Fibroblast of skin of back (primary cell): ENCODE measurements at regions not wholly inside any gene's neighbourhood (a gene's known extent, or its start where the extent isn't known, plus 50 kb on each side); places are given as distances from the start of the nearest gene placed in this dataset.
"Not testable (repeated sequence)": the region's sequence is repeated elsewhere in the genome, so short reads cannot be mapped to it uniquely, and the experiment has no call there.

Source experiments
- DNase-seq: peaks from one replicate; pipeline ENCODE4 v3.0.0-alpha.2; 2013

DNA sequence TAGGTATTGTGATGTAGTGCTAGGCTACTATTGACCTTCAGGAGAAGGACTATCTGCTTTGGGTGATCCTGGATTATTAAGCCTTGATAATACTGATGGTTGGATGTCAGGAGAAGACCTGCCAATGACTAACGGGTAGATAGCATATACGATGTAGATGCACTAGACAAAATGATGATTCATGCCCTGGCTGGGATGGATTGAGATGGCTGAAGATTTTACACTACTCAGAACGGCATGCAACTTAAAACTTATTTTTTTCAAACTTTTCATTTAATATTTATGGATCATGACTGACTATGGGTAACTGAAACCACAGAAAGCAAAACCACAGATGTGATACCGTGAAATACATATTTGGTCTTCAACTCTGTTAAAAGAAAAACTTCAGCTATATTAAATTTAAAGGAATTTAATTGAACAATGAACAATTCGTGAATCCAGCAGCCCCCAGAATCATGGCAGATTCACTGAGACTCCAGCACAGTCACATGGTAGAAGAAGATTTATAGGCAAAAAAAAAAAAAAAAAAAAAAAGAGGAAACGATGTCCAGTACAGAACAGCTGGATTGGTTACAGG, 124.6 kb upstream of the CDK13 start:
- peak; percentile 49 for DNase-seq

DNA sequence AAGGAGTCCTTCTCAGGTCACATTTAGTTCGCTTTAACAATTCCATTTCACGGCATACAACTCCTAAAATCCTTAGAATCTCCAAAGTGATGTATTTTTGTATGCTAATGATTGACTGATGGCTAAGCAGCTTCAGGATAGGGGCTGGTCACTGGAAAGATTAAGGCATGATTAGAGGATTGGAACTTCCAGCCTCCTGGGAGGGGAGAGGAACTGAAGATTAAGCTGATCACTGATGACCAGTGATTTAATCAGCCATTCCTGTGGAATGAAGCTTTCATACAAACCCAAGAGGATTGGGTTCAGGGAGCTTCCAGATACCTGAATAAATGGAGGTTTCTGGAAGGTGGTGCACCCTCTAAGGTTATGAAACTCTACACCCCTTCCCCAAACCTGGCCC, 123.9 kb upstream of the CDK13 start:
- DNase-seq, result no peak

DNA sequence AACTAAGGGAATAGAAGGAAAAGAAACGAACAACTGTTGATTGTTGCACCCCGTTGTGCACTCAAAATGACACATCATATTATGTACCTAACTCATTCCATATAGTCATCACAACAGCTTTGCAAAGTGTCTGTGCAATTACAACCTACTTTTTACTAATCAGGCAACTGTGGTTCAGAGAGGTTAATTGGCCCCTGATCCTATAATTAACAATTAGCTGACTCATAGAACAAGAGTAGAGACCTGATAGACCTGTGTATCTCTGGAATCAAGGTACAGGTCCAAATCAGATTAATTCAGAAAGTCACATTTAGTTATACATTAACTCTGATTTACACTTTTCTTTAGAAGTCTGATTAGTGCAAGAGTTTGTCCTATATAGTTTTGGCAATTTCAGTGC, 122.5 kb upstream of the CDK13 start:
- no peak for DNase-seq

DNA sequence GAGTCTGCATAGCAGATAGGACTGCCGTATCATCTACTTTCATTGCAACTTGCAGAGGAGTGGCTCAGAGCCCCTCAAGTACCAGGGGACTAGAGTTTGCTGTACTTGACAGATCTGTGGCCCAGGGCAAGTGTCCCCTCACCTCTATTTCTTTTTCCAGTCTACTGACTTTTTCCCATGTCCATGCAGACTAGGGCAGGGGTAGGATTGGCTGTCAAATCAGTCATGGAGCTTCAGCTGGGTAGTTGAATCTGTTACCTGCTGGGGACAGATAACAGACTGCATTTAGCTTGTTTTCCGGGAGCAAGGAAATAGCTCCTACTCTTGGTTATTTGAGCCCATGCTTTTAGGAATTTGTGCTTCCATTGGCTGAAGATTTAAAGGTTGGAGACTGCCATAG, 121.0 kb upstream of the CDK13 start:
- no peak for DNase-seq

DNA sequence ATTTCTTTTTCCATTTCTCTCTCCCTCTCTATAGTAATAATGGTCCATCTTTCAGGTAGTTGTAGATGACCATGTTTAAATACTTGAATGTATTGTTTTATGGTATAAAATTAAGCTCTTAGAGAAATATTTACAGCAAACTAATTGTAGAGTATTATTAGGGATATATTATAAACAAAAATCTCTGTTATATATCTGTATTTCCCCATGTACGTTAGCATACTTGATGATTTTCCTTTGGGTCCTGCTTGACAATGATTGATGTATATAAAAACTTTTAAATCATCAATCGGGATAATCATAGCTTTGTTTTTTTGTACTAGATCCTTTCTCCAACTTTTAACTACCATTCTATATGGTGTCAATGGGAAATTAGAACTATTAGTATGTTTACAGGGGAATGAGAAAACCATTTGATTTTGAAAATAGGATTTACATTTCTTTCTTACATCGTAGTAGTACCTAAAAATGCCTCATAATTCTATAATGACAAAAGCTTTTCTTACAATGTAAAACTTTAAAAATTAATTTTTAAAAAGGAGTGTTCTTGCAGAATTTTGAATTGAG, 117.5 kb upstream of the CDK13 start:
- no peak for DNase-seq

DNA sequence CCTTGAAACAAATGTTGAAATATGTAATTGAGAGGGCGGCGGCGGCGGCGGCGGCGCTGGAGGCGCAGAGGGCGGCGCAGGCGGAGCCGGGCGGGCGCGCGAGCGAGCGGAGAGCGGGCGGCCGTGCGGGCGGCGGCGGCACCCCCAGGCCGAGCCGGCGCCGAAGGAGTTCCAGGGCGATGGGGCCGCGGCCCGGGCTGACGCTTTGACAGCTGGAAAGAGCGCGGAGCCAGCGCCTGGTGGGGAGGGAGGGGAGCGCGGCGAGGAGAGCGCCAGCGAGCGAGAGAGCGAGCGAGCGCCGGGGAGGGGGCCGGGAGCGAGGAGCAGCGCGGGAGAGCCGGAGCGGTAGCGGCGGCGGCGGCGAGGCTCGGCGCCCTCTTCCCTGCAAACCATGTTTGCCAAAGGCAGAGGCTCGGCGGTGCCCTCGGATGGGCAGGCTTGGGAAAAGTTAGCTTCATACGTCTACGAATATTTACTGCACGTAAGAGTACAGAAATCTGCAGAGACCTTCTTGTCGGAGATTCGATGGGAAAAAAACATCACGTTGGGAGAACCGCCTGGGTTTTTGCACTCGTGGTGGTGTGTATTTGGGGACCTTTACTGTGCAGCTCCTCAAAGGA, 116.8 kb upstream of the CDK13 start:
- peak; percentile 60 for DNase-seq

DNA sequence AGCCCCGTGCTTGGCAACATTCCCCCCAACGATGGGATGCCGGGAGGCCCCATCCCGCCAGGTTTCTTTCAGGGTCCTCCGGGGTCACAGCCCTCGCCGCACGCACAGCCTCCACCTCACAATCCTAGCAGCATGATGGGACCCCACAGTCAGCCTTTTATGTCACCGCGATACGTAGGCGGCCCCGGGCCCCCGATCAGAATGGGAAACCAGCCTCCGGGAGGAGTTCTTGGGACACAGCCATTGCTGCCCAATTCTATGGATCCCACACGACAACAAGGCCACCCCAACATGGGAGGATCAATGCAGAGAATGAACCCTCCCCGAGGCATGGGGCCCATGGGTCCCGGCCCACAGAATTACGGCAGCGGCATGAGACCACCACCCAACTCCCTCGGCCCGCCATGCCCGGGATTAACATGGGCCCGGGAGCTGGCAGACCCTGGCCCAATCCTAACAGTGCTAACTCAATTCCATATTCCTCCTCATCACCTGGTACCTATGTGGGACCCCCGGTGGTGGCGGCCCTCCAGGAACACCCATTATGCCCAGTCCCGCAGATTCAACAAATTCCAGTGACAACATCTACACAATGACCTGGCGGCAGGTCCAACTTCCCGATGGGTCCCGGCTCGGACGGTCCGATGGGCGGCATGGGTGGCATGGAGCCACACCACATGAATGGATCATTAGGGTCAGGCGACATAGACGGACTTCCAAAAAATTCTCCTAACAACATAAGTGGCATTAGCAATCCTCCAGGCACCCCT, 116.0 kb upstream of the CDK13 start:
- not testable (repeated sequence) for DNase-seq

DNA sequence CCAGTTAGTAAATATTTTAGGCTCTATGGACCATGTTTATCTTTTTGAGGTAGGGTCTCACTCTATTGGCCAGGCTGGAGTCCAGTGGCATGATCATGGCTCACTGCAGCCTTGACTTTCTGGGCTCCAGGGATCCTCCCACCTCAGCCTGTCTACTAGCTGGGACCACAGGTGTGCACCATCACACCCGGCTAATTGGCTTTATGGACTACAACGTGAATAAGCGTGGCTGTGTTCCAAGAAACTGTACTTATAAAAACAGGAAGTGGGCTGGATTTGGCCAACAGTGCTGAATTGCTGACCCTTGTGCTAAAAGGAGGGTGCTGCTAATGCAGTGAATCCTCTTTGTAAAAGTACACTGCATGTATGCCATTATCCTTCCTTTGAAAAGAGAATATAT, 111.7 kb upstream of the CDK13 start:
- DNase-seq, result peak; percentile 16

DNA sequence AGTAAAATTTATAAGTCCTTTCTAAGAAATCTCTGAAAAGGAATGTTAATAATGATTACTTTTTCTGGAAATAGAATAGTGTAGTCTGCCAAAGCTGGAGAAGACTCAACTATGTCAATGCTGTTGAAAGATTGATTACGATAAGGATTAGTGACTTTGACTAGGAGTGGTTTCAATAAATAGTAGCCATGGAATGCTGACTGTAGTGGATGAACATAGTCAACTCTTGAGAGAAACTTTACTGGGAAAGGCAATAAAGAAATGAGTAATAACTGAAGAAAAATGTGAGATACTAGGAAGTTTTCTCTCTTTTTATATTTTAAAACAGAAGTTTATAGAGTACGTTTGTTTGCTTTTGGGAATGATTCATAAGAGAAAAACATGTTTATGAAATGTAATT, 105.0 kb upstream of the CDK13 start:
- no peak for DNase-seq

DNA sequence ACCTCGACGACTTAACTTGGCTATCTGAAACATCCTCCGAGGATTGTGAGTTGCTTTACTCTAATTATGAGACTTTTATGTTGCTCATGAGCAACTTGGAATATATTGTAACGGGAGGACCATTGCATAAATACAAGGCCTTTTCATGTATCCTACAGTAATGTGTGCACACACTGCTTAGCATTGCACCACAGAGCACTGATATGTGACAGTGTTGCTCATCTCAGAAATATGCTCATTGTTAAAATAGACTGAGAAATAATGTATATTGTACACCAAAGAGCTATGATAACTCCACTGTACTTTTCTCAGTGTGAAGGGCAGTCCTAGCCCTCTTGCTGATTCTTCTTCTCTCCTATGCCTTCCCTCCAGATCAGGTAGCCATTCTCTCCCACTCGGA, 102.8 kb upstream of the CDK13 start:
- DNase-seq, result peak; percentile 9

DNA sequence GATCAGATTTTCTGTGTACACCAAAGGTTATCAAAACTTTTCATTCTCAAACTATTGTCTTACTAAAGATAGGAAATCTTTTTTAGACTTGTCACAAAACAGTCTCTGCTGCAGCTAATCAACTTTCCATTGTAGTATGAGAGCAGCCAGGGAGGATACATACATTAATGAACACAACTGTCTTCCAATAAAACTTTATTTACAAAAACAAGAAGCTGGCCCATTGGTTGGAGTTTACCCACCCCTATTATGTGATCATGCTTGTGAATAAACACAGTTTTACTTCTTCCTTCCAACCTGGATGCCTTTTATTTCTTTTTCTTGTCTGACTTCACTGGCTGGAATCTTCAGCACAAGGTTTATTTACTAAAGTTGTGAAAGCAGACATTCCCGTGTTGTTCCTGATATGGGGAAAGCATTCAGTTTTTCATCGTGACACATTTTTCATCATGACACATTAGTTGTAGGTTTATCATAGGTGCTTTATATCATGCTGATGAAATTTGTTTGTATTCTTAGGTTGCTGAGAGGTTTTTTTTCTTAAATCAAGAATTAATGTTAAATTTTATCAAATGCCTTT, 98.5 kb upstream of the CDK13 start:
- no peak for DNase-seq

DNA sequence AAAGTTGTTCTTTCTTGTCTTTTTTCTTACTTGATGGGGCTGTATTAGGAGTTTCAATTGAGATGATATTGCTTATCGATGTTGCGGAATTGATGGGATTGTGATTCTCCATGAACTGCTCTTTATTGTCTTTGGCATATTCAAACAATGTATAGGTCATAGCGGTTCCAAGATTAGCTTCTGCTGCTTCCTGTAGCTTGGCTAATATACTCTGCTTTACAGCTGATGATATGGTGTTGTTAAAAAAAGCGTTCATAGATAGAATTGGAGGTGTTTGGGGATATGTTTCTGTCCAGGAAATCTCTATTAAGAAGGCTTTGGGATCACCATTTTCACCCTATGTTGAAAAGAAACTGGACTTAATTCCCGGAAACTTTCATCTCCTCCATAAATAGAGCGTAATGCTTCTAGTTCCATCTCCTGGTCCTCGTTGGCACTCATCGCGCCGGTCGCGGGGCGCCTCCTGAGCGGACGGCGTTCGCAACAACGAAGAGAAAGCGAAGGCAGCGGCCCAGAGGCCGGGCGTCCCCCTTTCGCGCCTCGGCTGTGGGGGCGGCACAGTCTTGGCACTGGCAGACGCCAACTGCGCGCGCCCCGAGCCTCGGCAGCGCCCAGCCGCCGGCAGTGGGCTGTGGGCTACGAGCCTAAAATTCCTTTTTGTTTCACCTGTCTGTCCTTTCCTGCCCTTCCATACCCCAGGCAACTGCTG, 95.3 kb upstream of the CDK13 start:
- not testable (repeated sequence) for DNase-seq

DNA sequence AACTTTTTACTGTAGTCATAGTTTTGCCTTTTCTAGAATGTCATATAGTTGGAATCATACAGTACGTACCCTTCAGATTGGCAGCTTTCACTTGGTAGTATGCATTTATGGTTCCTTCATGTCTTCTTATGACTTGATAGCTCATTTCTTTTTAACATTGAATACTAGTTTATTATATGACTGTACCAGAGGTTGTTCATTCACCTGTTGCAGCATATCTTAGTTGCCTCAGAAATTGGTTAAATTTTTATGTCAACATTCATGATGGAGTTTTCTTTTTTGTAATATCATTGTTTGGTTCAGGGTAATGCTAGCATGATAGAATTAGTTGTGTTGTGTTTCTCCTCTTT, 94.8 kb upstream of the CDK13 start:
- no peak for DNase-seq

DNA sequence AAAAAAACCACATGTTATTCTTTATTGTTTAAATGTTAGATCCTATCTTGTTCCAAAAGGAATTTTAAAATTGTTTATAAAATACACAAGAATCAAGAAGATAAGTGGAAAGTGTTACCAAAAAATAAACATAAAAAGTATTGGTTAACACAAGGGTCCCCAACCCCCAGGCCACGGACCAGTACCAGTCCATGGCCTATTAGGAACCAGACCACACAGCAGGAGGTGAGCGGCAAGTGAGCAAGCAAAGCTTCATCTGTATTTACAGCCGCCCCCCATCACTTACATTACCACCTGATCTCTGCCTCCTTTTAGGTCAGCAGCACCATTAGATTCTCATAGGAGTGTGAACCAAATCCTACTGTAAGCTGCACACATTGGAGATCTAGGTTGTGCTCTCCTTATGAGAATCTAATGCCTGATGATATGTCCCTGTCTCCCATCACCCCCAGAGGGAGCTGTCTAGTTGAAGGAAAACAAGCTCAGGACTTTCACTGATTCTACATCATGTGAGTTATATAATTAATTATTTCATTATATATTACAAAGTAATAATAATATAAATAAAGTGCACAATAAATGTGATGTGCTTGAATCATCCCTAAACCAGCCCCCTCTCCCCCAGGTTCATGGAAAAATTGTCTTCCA, 86.3 kb upstream of the CDK13 start:
- peak; percentile 5 for DNase-seq

DNA sequence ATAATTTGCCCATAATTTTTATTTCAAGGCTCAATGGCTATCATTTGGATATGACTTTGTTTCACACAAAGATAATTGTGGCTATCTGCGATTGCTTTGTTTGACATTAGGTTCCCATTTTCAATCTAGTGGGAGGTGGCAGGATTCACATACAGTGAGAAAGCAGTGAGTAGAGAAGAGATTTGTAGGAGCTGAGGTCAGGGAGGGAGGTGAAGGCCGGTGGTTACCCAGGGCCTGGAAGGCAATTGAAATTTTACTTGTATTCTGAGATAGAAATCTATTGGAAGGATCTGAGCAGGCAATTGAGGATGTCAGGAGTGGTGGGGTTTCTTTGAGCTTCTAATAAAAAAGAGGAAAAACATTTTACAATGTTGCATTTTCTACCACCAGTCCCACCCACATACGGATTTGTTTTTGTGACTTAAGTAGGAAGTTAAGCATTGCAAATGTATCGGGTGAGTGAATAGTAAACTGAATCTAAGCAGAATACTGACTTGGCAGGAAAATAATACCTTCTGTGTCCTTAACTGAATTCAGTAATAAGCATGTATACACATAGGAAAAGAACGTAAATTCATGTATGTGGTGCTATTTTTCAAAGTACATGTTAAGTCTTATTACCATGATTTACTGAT, 80.1 kb upstream of the CDK13 start:
- not testable (repeated sequence) for DNase-seq

DNA sequence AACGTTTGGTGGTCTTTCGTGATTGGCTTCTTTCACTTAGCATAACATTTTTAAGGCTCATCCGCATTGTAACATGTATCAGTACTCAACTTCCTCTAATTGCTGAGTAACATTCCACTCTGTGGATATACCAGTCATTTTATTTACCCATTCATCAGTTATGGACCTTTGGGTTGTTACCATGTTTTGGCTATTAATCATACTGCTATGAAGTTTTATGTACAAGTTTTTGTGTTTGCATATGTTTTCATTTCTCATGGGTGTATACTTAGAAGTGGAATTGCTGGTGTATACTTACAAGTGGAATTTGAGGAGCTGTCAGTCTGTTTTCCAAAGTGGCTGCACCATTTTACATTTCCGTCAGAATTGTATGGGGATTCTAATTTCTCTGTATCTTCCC, 78.4 kb upstream of the CDK13 start:
- not testable (repeated sequence) for DNase-seq

DNA sequence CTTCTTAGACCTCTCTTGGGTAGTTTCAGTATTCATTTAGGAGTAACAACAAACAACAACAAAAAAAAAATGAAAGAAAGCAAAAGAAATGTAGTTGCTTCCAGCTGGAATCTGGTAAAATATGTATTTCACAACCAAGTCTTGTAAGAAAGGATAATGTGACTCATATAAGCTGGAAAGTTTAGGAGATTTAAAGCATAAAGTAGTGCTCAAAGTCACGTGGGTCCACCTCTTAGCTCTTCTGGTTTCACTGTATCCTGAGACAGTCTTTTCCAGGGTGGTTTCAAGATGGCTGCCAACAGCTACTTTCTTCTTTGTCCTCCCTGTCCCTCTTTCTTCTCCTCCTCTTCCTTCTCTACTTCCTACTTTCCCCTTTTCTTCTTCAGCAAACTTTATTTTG, 69.5 kb upstream of the CDK13 start:
- no peak for DNase-seq

DNA sequence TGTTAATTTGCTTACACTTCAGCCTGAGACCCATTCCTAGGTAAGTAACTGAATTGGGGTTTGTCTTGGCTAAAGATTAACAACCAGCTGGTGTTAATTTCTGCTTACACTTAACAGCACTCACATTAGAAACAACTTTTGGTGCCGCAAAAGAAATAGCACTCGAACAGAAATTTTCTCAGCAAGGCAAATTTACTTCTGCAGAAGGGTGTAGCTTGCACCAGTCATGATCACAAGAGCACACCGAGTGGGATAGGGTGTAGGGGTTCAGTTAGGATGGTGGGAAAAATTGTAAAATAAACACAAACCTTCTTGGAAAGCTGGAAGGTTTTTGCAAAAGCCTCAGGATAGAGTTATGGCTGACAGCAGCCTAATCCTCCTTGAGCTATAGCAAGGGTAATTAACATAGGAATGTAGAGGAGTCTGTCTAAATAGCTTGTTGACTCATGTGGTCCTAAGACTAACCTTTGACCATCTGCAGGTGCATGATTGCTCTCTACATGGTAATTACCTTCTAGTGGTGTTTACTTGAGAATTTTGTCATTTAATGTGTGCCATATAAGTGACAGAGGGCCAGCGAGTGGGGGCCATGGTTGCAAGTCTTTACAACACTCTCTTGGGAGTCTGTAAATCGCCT, 67.8 kb upstream of the CDK13 start:
- DNase-seq, result no peak

DNA sequence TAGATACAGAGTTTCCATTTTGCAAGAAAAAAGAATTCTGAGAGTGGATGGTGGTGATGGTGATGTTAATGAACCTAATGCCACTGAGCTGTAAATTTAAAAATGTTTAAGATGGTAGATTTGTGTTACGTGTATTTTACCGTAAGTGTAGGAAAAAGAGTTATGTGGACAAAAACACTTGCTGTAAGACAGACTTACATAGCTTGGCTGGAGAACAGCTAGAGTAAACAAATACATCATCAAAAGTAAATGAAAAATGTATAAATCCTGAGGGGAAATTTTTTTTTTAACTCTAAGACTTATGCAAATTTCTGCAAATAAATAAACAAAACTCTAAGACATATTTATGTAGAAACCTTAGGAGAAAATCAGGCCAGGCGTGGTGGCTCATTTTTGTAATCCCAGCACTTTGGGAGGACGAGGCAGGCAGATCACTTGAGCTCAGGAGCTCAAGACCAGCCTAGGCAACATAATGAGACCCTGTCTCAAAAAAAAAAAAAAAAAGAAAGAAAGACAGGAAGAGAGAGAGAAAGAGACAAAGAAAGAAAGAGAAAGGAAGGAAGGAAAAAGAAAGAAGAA, 66.2 kb upstream of the CDK13 start:
- no peak for DNase-seq

DNA sequence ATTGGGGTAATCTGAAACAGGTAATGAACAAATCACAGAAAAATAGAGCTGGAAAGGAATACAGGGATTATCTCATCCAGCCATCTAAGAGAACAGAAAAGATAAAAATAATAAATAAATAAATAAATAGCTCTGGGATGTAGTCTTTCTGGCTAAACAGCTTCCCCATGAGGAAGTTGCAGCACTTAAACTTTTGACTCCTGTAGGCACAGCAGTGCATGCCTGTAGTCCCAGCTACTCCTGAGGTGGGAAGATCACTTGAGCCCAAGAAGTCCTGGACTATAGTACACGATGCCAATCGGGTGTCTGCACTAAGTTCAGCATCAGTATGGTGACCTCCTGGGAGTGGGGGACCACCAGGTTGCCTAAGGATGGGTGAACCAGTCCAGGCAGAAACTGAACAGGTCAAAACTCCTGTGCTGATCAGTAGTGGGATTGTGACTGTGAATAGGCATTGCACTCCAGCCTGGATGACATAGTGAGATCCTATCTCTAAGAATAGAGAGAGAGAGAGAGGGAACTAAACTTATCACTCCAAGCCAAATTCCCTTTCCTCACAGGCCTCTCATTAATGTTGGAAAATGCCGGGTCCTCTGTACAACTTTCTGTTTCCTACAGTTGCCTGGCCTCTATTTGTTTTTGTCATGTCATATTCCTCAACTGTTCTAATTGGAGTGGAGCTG, 61.7 kb upstream of the CDK13 start:
- DNase-seq, result no peak
